Activated naive CD8-positive, alpha-beta T cell (primary cell): ENCODE measurements at regions not wholly inside any gene's neighbourhood (a gene's known extent, or its start where the extent isn't known, plus 50 kb on each side); places are given as distances from the start of the nearest gene placed in this dataset.

Experiments
- H3K27ac Mint-ChIP-seq: one replicate; pipeline ENCODE4 v1.8.0; 2021; ENCODE audit warnings: mixed read lengths
- H3K27me3 Mint-ChIP-seq: one replicate; pipeline ENCODE4 v1.8.0; 2021; ENCODE audit warnings: mixed read lengths
- H3K36me3 Mint-ChIP-seq: one replicate; pipeline ENCODE4 v1.8.0; 2021; ENCODE audit warnings: mixed read lengths
- H3K4me1 Mint-ChIP-seq: one replicate; pipeline ENCODE4 v1.8.0; 2021; ENCODE audit warnings: low read depth, mixed read lengths
- H3K4me3 Mint-ChIP-seq: one replicate; pipeline ENCODE4 v1.8.0; 2021; ENCODE audit warnings: mild to moderate bottlenecking, mixed read lengths
- H3K9me3 Mint-ChIP-seq: one replicate; pipeline ENCODE4 v1.8.0; 2021; ENCODE audit warnings: low read depth, mixed read lengths

DNA sequence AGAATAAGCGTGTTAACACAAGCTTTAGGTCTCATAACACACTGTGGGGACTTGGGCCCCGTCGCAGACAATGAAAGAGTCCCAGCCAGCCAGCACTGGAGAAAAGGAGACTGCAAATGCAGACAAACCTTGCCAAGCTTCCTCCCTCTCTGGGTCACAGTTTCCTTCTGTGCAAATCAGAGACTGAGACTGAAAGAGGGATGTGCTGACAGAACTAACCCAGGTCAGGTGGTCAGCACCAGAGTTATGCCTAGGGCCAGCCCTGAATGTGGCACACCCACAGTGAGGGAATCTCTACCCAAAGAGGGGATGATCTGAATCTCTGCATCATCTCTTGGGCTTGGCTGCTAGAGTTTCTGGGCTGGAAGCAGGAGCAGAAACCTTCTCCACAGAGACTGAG, 282.3 kb upstream of the CCL2 start:
- H3K36me3 Mint-ChIP-seq, result no peaks in the 10 kb centered on the region
- no peak overlapping the region for H3K4me3 Mint-ChIP-seq
- H3K4me1 Mint-ChIP-seq, result peaks cover 16% of the 10 kb centered on the region
- H3K27ac Mint-ChIP-seq, result no peak overlapping the region
- H3K27me3 Mint-ChIP-seq, result peaks cover 8% of the 10 kb centered on the region
- H3K9me3 Mint-ChIP-seq, result no peaks in the 10 kb centered on the region

DNA sequence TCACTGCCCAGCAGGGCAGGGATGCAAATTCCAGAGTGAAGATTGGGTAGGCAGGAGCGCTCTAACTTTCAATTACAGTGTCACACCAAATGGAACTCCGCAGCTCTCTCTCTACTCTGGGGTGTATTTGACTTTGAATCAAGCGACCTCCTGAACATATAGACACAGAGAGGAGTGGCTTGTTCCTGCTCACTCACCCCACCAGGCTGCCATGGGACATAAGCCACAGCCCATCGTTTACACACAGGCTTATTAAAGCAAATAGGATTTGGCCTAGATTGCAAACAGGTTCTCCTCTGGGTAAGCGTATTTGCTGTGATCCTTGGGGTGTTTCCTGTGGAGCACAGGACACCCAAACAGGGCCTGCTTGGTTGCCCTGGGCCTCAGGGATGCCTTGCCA, 281.6 kb upstream of the CCL2 start:
- no peak overlapping the region for H3K4me3 Mint-ChIP-seq
- no peaks in the 10 kb centered on the region for H3K36me3 Mint-ChIP-seq
- H3K9me3 Mint-ChIP-seq, result no peaks in the 10 kb centered on the region
- peaks cover 8% of the 10 kb centered on the region for H3K27me3 Mint-ChIP-seq
- H3K27ac Mint-ChIP-seq, result no peak overlapping the region
- peaks cover 9% of the 10 kb centered on the region for H3K4me1 Mint-ChIP-seq

DNA sequence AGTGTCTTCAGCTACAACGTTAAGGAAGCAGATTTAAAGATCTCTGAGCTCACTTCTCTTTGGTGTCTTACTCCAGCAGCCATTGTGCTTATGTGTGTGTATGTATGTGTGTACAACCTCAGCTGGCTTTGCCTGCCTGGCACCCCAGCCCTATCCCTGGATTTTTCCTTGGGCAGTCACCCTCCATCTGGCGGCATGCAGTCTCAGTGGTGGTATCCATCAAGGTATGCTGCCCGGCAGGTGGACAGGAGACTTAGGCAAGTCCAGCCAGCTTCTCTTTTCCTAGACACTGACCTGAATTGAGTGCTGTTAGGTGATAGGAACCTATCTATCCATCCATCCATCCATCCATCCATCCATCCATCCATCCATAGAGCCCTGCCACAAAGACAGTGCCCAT, 280.8 kb upstream of the CCL2 start:
- Mint-ChIP-seq H3K27me3 (peaks cover 8% of the 10 kb centered on the region), H3K4me1 (peaks cover 1% of the 10 kb centered on the region), H3K27ac (no peak overlapping the region), H3K9me3 (no peaks in the 10 kb centered on the region), H3K36me3 (no peaks in the 10 kb centered on the region), H3K4me3 (no peak overlapping the region)

DNA sequence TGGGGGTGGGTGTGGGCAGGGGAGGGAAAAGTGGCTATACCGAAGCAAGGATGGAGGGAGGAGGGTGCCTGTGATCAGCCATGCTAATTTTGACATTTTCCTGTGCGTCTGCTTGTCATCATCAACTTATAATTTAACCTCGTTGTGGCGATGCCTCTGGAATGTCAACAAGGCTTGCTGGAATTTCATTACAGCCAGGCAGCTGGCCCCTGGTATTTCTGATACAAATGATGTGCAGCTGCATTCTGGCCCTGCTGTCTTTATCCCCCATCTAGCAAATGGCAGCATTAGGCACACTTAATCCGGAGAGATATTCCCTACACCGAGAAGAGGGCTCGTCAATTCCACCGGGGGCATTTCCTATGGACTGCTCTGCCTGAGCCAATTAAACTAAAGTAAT, 278.3 kb upstream of the CCL2 start:
- H3K9me3 Mint-ChIP-seq, result no peaks in the 10 kb centered on the region
- no peaks in the 10 kb centered on the region for H3K36me3 Mint-ChIP-seq
- H3K27ac Mint-ChIP-seq, result no peak overlapping the region
- H3K27me3 Mint-ChIP-seq, result peaks cover 8% of the 10 kb centered on the region
- no peaks in the 10 kb centered on the region for H3K4me1 Mint-ChIP-seq
- H3K4me3 Mint-ChIP-seq, result no peak overlapping the region

DNA sequence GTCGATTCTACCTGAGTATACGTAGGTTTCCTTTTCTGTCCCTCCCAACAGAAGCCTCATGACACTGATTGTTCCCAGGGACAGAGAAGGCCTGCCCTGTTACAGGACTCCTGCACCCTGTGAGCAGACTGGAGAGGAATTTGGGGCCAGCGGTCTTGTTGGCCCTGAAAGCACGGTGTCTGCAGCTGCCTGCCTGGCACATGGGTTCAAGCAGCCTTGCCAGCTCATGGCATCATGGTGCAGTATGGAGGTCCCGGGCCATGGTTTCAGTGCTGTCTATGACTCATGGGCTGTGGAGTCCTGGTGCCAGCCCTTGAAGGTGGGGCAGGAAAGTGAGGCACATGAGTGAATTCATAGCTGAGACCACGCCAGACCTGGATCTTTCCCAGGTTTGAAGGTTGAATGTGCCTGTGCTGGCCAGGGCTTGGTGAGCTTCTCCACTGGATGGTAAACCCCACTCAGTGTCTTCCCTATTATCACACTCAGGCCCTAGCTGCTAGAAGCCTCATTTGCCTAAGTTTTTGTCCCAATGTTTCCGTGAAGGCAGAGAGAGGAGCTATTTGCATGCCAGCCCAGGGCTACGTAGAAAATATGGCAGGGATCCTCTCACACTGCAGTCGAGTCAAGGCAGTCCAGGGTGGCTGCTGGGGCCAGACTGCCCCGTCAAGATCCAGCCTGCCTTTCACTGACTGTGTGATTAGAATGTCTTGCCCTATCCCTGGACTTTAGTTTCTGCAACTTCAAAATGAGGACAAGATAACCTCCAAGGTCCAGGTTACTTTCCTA, 277.2 kb upstream of the CCL2 start:
- H3K36me3 Mint-ChIP-seq, result no peaks in the 10 kb centered on the region
- H3K9me3 Mint-ChIP-seq, result no peaks in the 10 kb centered on the region
- no peak overlapping the region for H3K27ac Mint-ChIP-seq
- H3K4me3 Mint-ChIP-seq, result no peak overlapping the region
- no peaks in the 10 kb centered on the region for H3K4me1 Mint-ChIP-seq
- H3K27me3 Mint-ChIP-seq, result peaks cover 8% of the 10 kb centered on the region

DNA sequence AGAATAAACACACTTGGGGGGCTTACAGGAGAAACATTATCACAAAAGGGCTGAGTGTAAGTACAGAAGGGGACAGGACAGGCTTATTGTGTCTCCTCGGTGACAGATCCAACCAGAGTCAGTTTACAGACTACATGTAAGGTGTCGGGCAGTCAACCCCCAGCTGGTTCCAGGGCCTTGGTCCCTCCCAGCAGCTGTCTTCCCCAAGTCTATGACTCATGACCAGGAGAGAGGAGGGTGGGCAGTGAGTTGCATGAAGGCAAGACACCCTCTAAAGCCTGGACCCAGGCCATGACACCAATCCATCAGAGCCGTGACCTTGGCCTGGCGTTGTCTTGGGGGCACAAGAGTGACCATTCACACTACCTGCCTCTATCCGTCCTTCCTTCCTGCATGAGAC, 276.2 kb upstream of the CCL2 start:
- Mint-ChIP-seq H3K27me3 (peaks cover 8% of the 10 kb centered on the region), H3K27ac (no peak overlapping the region), H3K4me3 (no peak overlapping the region), H3K36me3 (no peaks in the 10 kb centered on the region), H3K9me3 (no peaks in the 10 kb centered on the region), H3K4me1 (no peaks in the 10 kb centered on the region)

DNA sequence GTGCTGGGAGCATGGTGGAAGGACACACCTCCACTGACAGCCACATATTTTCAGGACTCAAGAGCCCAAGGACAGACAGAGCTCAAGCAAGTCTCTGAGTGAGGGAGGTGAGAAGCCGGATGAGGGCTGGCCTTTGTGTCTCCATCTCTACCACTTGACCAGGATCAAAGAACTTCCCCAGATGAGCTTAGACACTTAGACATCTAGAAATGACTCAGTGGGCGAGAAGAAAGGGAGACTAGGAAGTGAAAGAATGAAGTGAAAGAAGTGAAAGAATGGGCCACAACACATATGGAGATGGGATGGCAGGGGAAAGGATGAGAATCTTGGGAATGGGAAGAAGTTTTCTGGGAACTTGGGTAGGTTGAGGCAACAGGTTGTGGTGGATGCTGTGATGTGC, 274.9 kb upstream of the CCL2 start:
- H3K4me3 Mint-ChIP-seq, result no peak overlapping the region
- H3K27me3 Mint-ChIP-seq, result peaks cover 3% of the 10 kb centered on the region
- no peak overlapping the region for H3K27ac Mint-ChIP-seq
- H3K9me3 Mint-ChIP-seq, result no peaks in the 10 kb centered on the region
- no peaks in the 10 kb centered on the region for H3K4me1 Mint-ChIP-seq
- H3K36me3 Mint-ChIP-seq, result no peaks in the 10 kb centered on the region

DNA sequence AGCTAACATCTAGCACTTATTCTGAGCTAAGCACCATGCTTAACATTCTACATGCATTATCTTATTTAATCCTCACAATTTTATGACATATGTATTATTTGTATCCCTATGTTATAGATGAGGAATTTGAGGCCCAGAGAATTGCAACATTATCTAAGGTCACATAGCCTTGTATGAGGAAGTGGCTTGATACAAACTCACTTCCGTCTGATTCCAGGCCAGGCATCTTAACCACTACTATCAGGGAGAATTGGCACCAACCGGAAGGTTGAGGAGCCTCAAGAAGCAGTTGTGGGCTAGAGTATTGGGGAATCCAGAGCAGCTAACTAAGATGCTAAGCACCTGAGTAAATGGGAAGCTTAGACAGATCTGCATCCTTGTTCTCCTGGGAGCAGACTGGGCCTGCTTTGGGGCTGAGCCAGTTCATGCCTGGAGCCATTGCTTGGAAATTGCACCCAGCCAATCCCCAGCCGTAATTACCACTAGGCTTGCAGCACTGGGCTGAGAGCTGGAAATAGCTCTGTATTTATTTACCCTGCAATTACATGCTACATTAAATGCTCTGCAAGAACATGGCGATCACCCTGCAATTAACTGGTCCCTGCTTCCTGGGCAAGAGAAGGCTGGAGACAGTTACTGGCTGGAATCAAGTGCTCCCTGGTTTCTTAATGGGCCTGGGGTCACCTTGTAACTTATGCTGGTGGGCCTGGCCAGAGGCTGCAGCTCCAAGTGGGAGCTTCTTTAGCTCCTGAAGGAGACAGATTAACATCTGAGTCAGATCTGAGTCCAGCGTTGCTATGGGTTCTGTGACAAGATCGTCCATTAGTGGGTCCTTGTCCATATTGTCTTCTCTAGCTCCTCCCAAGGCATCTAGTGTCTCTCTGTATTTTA, 273.1 kb upstream of the CCL2 start:
- no peaks in the 10 kb centered on the region for H3K4me1 Mint-ChIP-seq
- H3K36me3 Mint-ChIP-seq, result no peaks in the 10 kb centered on the region
- no peak overlapping the region for H3K4me3 Mint-ChIP-seq
- no peak overlapping the region for H3K27ac Mint-ChIP-seq
- H3K9me3 Mint-ChIP-seq, result no peaks in the 10 kb centered on the region
- no peaks in the 10 kb centered on the region for H3K27me3 Mint-ChIP-seq

DNA sequence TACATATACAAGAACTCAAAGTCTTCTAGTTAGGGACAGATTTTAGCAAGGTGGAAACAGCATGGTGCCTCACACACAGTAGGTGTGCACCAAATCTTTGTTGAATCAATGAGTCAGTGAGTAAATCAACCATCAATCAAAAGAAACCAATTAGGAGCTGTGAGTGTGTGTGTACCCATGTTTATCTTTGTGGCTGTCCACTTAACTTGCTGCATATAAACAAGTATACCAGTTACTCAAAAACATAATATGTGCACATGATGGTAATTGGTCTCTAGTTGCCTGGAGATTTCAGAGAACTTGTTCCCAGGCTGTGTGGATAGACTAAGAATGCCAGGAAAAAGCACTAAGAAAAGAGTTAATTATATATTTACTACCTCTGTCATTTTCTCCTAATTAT, 272.2 kb upstream of the CCL2 start:
- no peaks in the 10 kb centered on the region for H3K9me3 Mint-ChIP-seq
- H3K36me3 Mint-ChIP-seq, result no peaks in the 10 kb centered on the region
- no peak overlapping the region for H3K27ac Mint-ChIP-seq
- no peaks in the 10 kb centered on the region for H3K27me3 Mint-ChIP-seq
- no peaks in the 10 kb centered on the region for H3K4me1 Mint-ChIP-seq
- H3K4me3 Mint-ChIP-seq, result no peak overlapping the region

DNA sequence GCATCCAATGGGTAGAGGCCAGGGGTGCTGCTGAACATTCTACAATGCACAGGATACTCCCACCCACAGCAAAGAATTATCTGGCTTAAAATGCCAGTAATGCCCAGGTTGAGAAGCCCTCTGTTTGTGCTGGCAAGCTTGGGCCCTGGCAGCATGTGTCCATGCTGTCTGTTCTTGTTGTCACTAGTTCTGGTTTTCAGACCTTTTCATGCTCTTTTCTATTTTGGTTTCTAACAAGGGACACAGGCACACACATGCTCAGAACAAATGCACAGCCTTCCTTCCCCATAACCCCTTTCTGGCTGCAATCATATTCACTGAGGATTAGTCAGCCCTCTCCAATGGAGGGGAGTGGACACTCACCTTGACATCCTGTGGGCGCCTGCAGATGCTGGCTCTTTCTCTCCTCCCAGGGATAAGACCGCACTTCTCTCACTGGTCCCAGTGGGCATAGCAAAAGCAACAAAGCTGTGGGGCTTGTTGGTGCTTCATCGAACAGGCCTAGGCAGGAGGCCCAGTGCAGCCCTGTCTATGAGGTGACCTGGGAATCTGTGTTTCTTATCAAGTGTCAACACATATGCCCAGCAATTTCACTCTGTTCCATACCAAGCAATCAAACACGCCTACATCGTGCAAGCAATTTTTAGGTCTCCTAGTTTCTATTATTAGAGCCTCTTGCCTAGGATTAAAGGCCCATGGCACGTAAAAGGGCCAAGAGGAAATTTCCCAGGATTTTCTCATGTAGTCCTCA, 271.1 kb upstream of the CCL2 start:
- H3K36me3 Mint-ChIP-seq, result no peaks in the 10 kb centered on the region
- no peaks in the 10 kb centered on the region for H3K4me1 Mint-ChIP-seq
- no peak overlapping the region for H3K27ac Mint-ChIP-seq
- H3K4me3 Mint-ChIP-seq, result no peak overlapping the region
- peaks cover 5% of the 10 kb centered on the region for H3K27me3 Mint-ChIP-seq
- H3K9me3 Mint-ChIP-seq, result peaks cover 5% of the 10 kb centered on the region

DNA sequence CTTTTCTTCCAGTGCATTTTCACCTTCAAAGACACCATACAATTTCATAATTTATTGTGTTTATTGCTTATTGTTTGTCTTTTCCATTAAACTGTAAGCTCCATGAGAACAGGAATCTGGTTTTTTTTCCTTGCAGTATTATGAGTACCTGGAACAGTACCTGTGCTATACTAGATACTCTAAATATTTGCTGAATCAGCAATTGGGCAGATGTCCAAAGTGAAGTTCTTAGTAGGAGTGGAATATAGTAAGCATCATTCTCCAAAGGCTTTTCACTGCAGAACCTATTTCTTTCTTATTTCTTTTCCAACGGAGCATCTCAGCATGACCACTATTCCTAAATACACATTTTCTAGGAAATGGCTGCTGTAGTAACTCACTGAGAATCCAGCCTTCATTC, 269.0 kb upstream of the CCL2 start:
- Mint-ChIP-seq H3K36me3 (no peaks in the 10 kb centered on the region), H3K4me3 (no peak overlapping the region), H3K9me3 (peaks cover 5% of the 10 kb centered on the region), H3K27ac (no peak overlapping the region), H3K27me3 (peaks cover 7% of the 10 kb centered on the region), H3K4me1 (no peaks in the 10 kb centered on the region)

DNA sequence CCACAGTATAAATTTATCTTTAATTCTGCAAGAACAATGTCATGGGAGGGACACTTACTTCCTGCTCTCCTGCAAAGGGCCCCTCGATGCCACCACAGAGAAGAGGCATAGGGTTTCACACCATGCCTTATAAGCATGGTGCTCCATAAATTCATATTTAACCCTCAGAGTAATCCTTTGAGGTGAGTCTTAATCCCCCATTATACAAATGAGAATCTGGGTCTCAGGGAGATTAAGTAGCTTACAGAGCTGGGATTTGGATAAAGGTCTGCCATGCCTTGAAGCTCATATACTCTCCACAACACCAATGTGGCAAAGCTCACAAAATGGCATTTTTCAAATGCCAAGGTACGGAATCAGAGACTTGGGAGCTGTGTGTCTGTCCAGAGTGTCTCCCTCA, 268.5 kb upstream of the CCL2 start:
- Mint-ChIP-seq H3K4me1 (no peaks in the 10 kb centered on the region), H3K27ac (no peak overlapping the region)

DNA sequence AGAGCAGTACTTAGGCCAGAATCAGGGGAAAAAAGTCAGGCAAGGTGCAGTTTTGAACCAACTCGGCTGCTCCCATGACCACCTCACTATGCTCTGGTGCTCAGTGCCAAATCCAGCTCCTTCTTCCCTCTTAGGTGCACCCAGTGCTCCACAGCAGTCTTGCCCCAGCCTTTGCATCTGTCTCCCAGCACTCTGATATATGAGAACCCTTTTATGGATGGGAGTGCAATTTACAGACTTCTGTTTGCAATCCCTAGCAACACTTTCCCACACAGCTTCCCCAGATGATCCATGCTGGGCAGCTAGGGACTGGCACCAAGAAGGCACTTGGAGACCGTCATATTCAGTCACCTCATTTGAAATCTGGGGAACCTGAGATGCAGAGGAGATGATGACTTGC, 267.9 kb upstream of the CCL2 start:
- Mint-ChIP-seq H3K27ac (no peak overlapping the region), H3K4me3 (no peak overlapping the region), H3K27me3 (peaks cover 7% of the 10 kb centered on the region), H3K4me1 (no peaks in the 10 kb centered on the region), H3K36me3 (no peaks in the 10 kb centered on the region), H3K9me3 (peaks cover 5% of the 10 kb centered on the region)

More for the DNA sequence above, 268.5 kb upstream of the CCL2 start:
- Mint-ChIP-seq H3K27me3 (peaks cover 7% of the 10 kb centered on the region), H3K4me3 (no peak overlapping the region), H3K36me3 (no peaks in the 10 kb centered on the region), H3K9me3 (peaks cover 5% of the 10 kb centered on the region)

DNA sequence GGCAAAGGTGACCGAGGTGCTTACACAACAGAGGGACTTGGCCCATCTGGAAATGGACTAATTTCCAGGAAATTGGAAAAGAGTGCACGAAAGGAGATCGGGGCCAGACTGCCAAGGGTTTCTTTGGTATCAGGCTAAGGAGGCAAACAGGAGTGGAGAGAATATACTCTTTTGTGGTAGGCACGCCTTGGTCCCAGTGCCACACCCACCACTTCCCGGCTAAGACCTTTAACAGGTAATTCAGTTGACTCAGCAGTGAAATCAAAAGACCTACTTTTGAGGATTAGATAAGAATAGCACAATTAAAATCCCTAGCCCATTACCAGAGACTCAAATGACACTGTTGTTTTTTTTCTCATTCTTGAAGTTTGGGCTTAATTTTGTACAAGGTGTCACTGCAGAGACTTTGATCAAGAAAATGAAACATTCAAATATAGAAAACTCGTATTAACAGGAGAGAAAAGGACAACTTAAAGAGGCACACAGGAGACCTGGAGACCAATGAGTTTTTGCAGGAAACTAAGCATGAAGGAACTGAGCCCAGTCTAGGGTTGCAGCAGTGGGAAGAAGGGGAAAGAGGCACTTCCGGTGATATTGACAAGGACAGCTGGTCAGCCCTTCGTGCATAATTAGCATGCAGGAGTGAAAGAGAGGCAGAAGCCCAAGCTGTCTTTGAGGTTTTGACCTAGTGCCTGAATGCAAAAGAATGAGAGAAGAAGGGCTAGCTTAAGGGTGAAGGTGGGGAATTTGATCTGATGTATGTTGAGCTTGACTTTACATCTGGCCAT, 265.5 kb upstream of the CCL2 start:
- Mint-ChIP-seq H3K27ac (no peak overlapping the region), H3K36me3 (no peaks in the 10 kb centered on the region), H3K27me3 (peaks cover 7% of the 10 kb centered on the region), H3K4me1 (no peaks in the 10 kb centered on the region), H3K9me3 (peaks cover 5% of the 10 kb centered on the region), H3K4me3 (no peak overlapping the region)
